ENCODE measurements at regions not wholly inside any gene's neighbourhood (a gene's known extent, or its start where the extent isn't known, plus 50 kb on each side); places are given as distances from the start of the nearest gene placed in this dataset.
A peak's percentile ranks its signal among the peaks of the same experiment; 100 is the strongest.

DNA sequence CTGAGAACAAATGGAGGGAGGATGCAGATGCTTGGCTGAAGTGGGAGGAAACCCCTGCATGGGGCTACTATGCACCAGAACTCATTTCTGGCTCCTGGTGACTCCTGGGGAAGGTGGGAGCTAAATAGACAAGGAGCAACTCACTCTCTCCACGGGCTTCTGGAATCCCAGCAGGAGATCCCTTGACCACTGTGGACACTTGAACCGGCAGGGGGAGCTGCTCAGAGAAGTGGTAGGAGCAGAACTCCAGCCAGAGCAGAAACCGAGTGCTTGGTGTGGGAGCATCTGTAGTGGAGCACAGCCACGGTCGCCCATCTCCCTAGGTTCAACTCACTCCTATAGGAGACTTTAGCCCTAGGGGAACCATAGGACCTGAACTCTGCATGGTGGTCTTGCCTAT lies 205.6 kb upstream of the GJB5 start:
- Histone ChIP-seq H4K8ac (replicated peaks; ENCODE audit: insufficient read length, low read depth, low read length) (no peak overlapping the region), H2BK20ac (ENCODE audit: low read depth, low read length, poor library complexity, severe bottlenecking) (no peak overlapping the region), H3T11ph (ENCODE audit: low read length) (no peak overlapping the region), H2BK5ac (ENCODE audit: insufficient read length, low read length) (no peak overlapping the region), H3K18ac (ENCODE audit: insufficient read length, low read depth, low read length) (no peak overlapping the region), H3K56ac (ENCODE audit: insufficient read length, low read depth, low read length) (no peak overlapping the region), H3K23ac (ENCODE audit: insufficient read length, low read depth, low read length) (no peak overlapping the region), H2BK12ac (ENCODE audit: insufficient read length, low read depth, low read length) (no peak overlapping the region), H3K79me1 (ENCODE audit: insufficient read depth, low read depth, low read length, poor library complexity, severe bottlenecking) (no peaks in the 10 kb centered on the region), H3K14ac (ENCODE audit: insufficient read depth, low read length) (no peak overlapping the region), H3K4ac (ENCODE audit: low read depth, low read length) (no peak overlapping the region), H2AK5ac (ENCODE audit: insufficient read length, low read length) (no peak overlapping the region), H4K91ac (ENCODE audit: insufficient read length, low read depth, low read length) (no peak overlapping the region), H2AFZ (ENCODE audit: low read length) (no peak overlapping the region), H3K9ac (ENCODE audit: extremely low read depth, insufficient read length, low read length) (no peak overlapping the region), H3K4me2 (ENCODE audit: insufficient read depth, insufficient read length, low read length) (no peak overlapping the region), H4K5ac (ENCODE audit: insufficient read length, low read depth, low read length) (no peak overlapping the region), H3K79me2 (ENCODE audit: insufficient read depth, low read length) (0 out of 2 replicates have a peak, but pooled peaks cover 2% of the 10 kb centered on the region), H2BK15ac (ENCODE audit: low read depth, low read length) (no peak overlapping the region), H3K27me3 (ENCODE audit: insufficient read depth, low read length) (no peaks in the 10 kb centered on the region), H2BK120ac (ENCODE audit: low read depth, low read length, poor library complexity, severe bottlenecking) (no peak overlapping the region), H4K20me1 (ENCODE audit: control insufficient read depth, insufficient read depth, insufficient read length) (no peaks in the 10 kb centered on the region), H3K9me3 (ENCODE audit: control insufficient read depth, low read depth, low read length) (no peaks in the 10 kb centered on the region), H3K4me1 (ENCODE audit: insufficient read depth, low read length) (no peaks in the 10 kb centered on the region; the same call in 1 of the 2 replicates), H3K23me2 (ENCODE audit: insufficient read length, low read depth, low read length, poor library complexity, severe bottlenecking) (no peaks in the 10 kb centered on the region), H3K27ac (ENCODE audit: insufficient read length, low read depth, low read length) (no peak overlapping the region)
- Mint-ChIP-seq H3K27me3 (ENCODE audit: low read depth) (peaks cover 31% of the 10 kb centered on the region), H3K4me1 (peaks cover 5% of the 10 kb centered on the region in 2 experiments), H3K27ac (no peak overlapping the region), H3K36me3 (ENCODE audit: insufficient read depth in 1 of 3, low read depth in 3 of 3) (no peaks in the 10 kb centered on the region), H3K4me3 (no peak overlapping the region), H3K9me3 (no peaks in the 10 kb centered on the region; a peak in 1 of 5 replicates)
- TF ChIP-seq, protein P1, sequence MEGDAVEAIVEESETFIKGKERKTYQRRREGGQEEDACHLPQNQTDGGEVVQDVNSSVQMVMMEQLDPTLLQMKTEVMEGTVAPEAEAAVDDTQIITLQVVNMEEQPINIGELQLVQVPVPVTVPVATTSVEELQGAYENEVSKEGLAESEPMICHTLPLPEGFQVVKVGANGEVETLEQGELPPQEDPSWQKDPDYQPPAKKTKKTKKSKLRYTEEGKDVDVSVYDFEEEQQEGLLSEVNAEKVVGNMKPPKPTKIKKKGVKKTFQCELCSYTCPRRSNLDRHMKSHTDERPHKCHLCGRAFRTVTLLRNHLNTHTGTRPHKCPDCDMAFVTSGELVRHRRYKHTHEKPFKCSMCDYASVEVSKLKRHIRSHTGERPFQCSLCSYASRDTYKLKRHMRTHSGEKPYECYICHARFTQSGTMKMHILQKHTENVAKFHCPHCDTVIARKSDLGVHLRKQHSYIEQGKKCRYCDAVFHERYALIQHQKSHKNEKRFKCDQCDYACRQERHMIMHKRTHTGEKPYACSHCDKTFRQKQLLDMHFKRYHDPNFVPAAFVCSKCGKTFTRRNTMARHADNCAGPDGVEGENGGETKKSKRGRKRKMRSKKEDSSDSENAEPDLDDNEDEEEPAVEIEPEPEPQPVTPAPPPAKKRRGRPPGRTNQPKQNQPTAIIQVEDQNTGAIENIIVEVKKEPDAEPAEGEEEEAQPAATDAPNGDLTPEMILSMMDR (conservative IDR thresholded peaks at IDR 0.05), result peak; percentile 71
- DNase-seq, result peak; percentile 74
- no CpG with 5 or more reads among the region's 5 CpGs for WGBS (ENCODE audit: extremely low coverage, insufficient read length, low lambda C conversion rate)

Measured in H9 (cell line).